Gastrocnemius medialis (tissue), 4 donors: ENCODE measurements at regions not wholly inside any gene's neighbourhood (a gene's known extent, or its start where the extent isn't known, plus 50 kb on each side); places are given as distances from the start of the nearest gene placed in this dataset.

Source experiments
- ATAC-seq, 2 donors: fragments of 150-250 bp; one replicate each; pipeline ENCODE4 v1.9.1; 2016
- DNase-seq, 2 donors: peaks; one replicate each; pipeline ENCODE4 v3.0.0-alpha.2; 2019
- H3K27ac ChIP-seq, 4 donors: fragments of 200-600 bp; sonication (generic); 1 replicate in 1 of 4; 2 replicates in 3 of 4; pipeline ENCODE4 v1.5.1; 2016 to 2018; ENCODE audit warnings: mild to moderate bottlenecking in 2 of 4, moderate library complexity in 1 of 4
- H3K27me3 ChIP-seq, 3 donors: fragments of 200-600 bp; sonication (generic) in 2 of 3; 1 replicate in 1 of 3; 2 replicates in 2 of 3; pipeline versions ENCODE4 v1.5.1 to v1.6.0; 2016 to 2019; ENCODE audit warnings: mild to moderate bottlenecking in 1 of 3, moderate library complexity in 1 of 3
- H3K36me3 ChIP-seq, 2 donors: fragments of 200-600 bp; sonication (generic) in 1 of 2; one replicate each; pipeline ENCODE4 v1.5.1; 2017 to 2018
- H3K4me1 ChIP-seq, 2 donors: fragments of 200-600 bp; sonication (generic) in 1 of 2; one replicate each; pipeline ENCODE4 v1.5.1; 2016 to 2017; ENCODE audit warnings: mild to moderate bottlenecking in 2 of 2
- H3K4me3 ChIP-seq, 4 donors: fragments of 200-600 bp; sonication (generic) in 3 of 4; 1 replicate in 1 of 4; 2 replicates in 3 of 4; pipeline ENCODE4 v1.5.1; 2016 to 2019; ENCODE audit warnings: mild to moderate bottlenecking in 2 of 4
- H3K9me3 ChIP-seq, 3 donors: fragments of 200-600 bp; sonication (generic) in 2 of 3; 1 replicate in 1 of 3; 2 replicates in 2 of 3; pipeline ENCODE4 v1.5.1; 2016 to 2019
- CTCF ChIP-seq, 5 experiments: fragments of 450-650 bp in 3 of 5; fragments of 200-600 bp in 2 of 5; sonication (generic) in 2 of 5; IDR thresholded peaks in 4 of 5; conservative IDR thresholded peaks in 1 of 5; 1 replicate in 4 of 5; 2 replicates in 1 of 5; pipeline ENCODE4 v1.5.1; 2016 to 2019; ENCODE audit warnings: antibody characterized with exemption in 5 of 5, mild to moderate bottlenecking in 3 of 5, moderate library complexity in 3 of 5
- POLR2A ChIP-seq, 2 donors: fragments of 450-650 bp; IDR thresholded peaks; one replicate each; pipeline ENCODE4 v1.6.1; 2017; ENCODE audit warnings: antibody characterized with exemption in 2 of 2, mild to moderate bottlenecking in 2 of 2, moderate library complexity in 2 of 2
- in situ Hi-C, 4 donors: fragments of 200-750 bp; cut with MboI; loops; one replicate each; pipeline versions ENCODE4 v1.15.0 to v1.8.0; 2017; ENCODE audit warnings: low sequenced_read_pairs in 4 of 4
- intact Hi-C: fragments of 100-400 bp; cut with DNase I; formaldehyde crosslinking; loops from one replicate; pipeline ENCODE4 v1.15.1; 2023; ENCODE audit warnings: low total_unique reads

- ATAC-seq, result peak; percentile 75 to 98
- TF ChIP-seq CTCF (IDR thresholded peaks at IDR 0.05 in 4 of 5, conservative IDR thresholded peaks at IDR 0.05 in 1 of 5) (no peak), POLR2A (IDR thresholded peaks at IDR 0.05) (no peak)
- intact Hi-C loops (no loop called here), in situ Hi-C loops (no loop called here)
- H3K4me3 ChIP-seq, result peak overlapping the region in 2 of 4 donors; percentile 4 to 28
- H3K9me3 ChIP-seq, result no peaks in the 10 kb centered on the region
- DNase-seq, result peak; percentile 38 to 55
- H3K36me3 ChIP-seq, result no peaks in the 10 kb centered on the region
- no peaks in the 10 kb centered on the region for H3K27me3 ChIP-seq
- peak overlapping the region in 2 of 4 donors; percentile 52 to 67 for H3K27ac ChIP-seq
- H3K4me1 ChIP-seq, result peaks cover 0 to 12% of the 10 kb centered on the region in 2 donors
Measured at GRCh38 chr6:151731313-151731712, 76.2 kb upstream of the ESR1 start.

DNA sequence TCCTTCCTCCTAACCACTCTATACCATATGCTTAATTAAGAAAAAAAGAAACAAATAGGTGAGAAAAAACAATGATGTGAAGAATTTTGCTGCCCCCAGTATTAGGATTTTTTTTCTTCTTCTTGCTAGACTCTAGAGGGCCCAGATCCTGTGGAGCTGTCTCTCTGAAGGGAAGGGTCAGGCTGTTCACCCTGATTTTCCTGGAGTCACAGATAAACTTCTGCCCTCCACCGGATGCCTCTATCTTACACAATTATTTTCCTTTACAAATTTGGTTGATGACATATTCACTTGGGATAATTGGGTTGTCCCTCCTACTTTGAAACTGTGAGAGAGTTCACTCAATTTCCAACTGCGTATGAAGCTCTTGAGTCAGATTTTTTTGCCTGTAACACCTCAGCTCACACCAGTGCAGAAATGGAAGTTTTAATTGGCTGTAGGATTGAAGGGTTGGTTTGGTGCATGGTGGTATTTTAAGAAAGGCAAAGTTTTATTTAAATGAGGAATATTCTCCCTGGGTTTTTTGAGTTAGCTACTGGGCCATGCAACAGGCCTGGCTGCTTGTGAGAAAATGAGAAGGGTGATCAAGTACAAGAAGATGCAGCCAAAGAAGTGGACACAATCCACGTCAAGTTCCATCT lies 73.7 kb upstream of the ESR1 start:
- no peak for DNase-seq
- Histone ChIP-seq H3K4me1 (peaks cover 6 to 12% of the 10 kb centered on the region in 2 donors), H3K27ac (no peak overlapping the region), H3K9me3 (no peaks in the 10 kb centered on the region), H3K27me3 (no peaks in the 10 kb centered on the region), H3K36me3 (no peaks in the 10 kb centered on the region), H3K4me3 (no peak overlapping the region)
- no peak for ATAC-seq
- intact Hi-C loops, result no loop called here
- no peak for TF ChIP-seq CTCF (IDR thresholded peaks at IDR 0.05 in 4 of 5, conservative IDR thresholded peaks at IDR 0.05 in 1 of 5)
- TF ChIP-seq POLR2A (IDR thresholded peaks at IDR 0.05), result no peak
- in situ Hi-C loops, result no loop called here

GRCh38 chr6:151738267-151738666 lies 69.2 kb upstream of the ESR1 start:
- no peak for TF ChIP-seq POLR2A (IDR thresholded peaks at IDR 0.05)
- no peak for TF ChIP-seq CTCF (IDR thresholded peaks at IDR 0.05 in 4 of 5, conservative IDR thresholded peaks at IDR 0.05 in 1 of 5)
- DNase-seq, result no peak
- Histone ChIP-seq H3K9me3 (no peaks in the 10 kb centered on the region), H3K27me3 (no peaks in the 10 kb centered on the region), H3K4me3 (no peak overlapping the region), H3K27ac (no peak overlapping the region), H3K4me1 (peaks cover 4 to 11% of the 10 kb centered on the region in 2 donors), H3K36me3 (no peaks in the 10 kb centered on the region)
- peak in 1 of 2 donors; percentile 53 for ATAC-seq
- intact Hi-C loops (no loop called here), in situ Hi-C loops (no loop called here)

- no peak for DNase-seq
- in situ Hi-C loops, result no loop called here
- TF ChIP-seq POLR2A (IDR thresholded peaks at IDR 0.05) (no peak), CTCF (IDR thresholded peaks at IDR 0.05 in 4 of 5, conservative IDR thresholded peaks at IDR 0.05 in 1 of 5) (no peak)
- no peak for ATAC-seq
- Histone ChIP-seq H3K9me3 (no peaks in the 10 kb centered on the region), H3K27me3 (no peaks in the 10 kb centered on the region), H3K36me3 (no peaks in the 10 kb centered on the region), H3K27ac (no peak overlapping the region), H3K4me3 (no peak overlapping the region), H3K4me1 (peaks cover 4 to 11% of the 10 kb centered on the region in 2 donors)
- intact Hi-C loops, result no loop called here
Measured at GRCh38 chr6:151738960-151739359, 68.5 kb upstream of the ESR1 start.

DNA sequence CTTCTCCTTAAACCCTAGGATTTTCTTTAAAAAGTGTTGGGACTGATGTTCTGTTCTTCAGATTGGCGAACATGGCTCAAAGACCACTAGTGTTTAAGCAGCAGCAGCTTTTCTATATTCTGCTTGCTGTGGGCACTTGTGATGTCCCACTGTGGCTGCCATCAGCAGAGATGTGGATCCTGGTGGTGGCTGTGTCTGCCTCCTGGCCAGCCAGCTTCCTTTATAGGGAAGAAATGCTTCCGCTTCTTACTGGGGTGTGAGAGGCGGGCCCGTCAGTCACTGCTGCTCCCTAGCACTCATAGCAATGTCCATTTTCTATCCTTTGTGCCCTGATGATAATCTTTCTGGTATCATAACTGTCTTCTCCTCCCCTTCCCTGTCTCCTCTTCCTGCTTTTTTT lies 66.7 kb upstream of the ESR1 start:
- Histone ChIP-seq H3K36me3 (no peaks in the 10 kb centered on the region), H3K4me3 (no peak overlapping the region), H3K27ac (no peak overlapping the region), H3K9me3 (no peaks in the 10 kb centered on the region), H3K27me3 (no peaks in the 10 kb centered on the region), H3K4me1 (peaks cover 4 to 11% of the 10 kb centered on the region in 2 donors)
- intact Hi-C loops (no loop called here), in situ Hi-C loops (no loop called here)
- TF ChIP-seq CTCF (IDR thresholded peaks at IDR 0.05 in 4 of 5, conservative IDR thresholded peaks at IDR 0.05 in 1 of 5) (no peak), POLR2A (IDR thresholded peaks at IDR 0.05) (no peak)
- DNase-seq (no peak), ATAC-seq (no peak)
